Mammary epithelial cell (primary cell): ENCODE measurements at regions not wholly inside any gene's neighbourhood (a gene's known extent, or its start where the extent isn't known, plus 50 kb on each side); places are given as distances from the start of the nearest gene placed in this dataset.

Source experiments
- CTCF ChIP-seq, 2 donors: IDR thresholded peaks in 1 of 2; conservative IDR thresholded peaks in 1 of 2; 2 replicates each; pipeline ENCODE4 v1.5.1; 2011 to 2012; ENCODE audit warnings: inconsistent platforms in 2 of 2, low read length in 2 of 2, mild to moderate bottlenecking in 2 of 2, control low read depth in 1 of 2, low read depth in 1 of 2; ENCODE audit not compliant: insufficient read depth in 1 of 2; ENCODE audit errors: extremely low read depth in 1 of 2
- EZH2 ChIP-seq: IDR thresholded peaks from 2 replicates; pipeline ENCODE4 v1.6.1; 2012; ENCODE audit warnings: low read length, inconsistent platforms, borderline replicate concordance

DNA sequence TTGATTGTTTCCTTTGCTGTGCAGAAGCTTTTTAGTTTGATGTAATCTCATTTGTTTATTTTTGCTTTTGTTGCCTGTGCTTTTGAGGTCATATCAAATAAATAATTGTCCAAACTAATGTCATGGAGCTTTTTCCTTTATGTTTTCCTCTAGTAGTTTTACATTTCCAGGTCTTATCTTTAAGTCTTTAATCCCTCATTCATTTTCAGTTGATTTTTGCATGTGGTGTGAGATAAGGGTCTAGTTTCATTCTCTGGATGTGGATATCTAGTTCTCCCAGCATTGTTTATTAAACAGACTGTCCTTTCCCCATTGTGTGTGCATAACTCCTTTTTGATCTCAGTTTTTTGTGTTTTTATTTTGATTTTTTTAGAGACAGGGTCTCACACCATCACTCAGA lies 179.1 kb upstream of the STK26 start:
- no peak for TF ChIP-seq CTCF (conservative IDR thresholded peaks at IDR 0.05 in 1 of 2, IDR thresholded peaks at IDR 0.05 in 1 of 2; ENCODE audit: extremely low read depth in 1 of 2, insufficient read depth in 1 of 2, low read depth in 1 of 2, low read length in 2 of 2)
- no peak for TF ChIP-seq EZH2
